HepG2 (cell line): ENCODE measurements at regions not wholly inside any gene's neighbourhood (a gene's known extent, or its start where the extent isn't known, plus 50 kb on each side); places are given as distances from the start of the nearest gene placed in this dataset.

Source experiments
- ATAC-seq: fragments of 200-7000 bp; cut with Tn5 transposase; 3 replicates; pipeline ENCODE4 v1.9.1; 2020; ENCODE audit warnings: mild to moderate bottlenecking, moderate library complexity
- BruUV-seq: library from RNA; stranded (reverse); fragments of 400-500 nt; replicated peaks from 2 replicates; lab custom pipeline; 2021; lab: Mats Ljungman, UMichigan
- CTCF ChIA-PET: fragments of 300-600 bp; formaldehyde crosslinking; extraction: SDS; loops from one replicate; lab custom pipeline; 2021; ENCODE audit warnings: low total read pairs, inconsistent platforms, low intra/inter-chr PET ratio; lab: Yijun Ruan, JAX
- POLR2A ChIA-PET: fragments of 350-600 bp; sonication (Branson Sonifier 250); formaldehyde crosslinking; loops from one replicate; lab custom pipeline; 2020; ENCODE audit warnings: antibody characterized with exemption, inconsistent platforms; lab: Yijun Ruan, JAX
- DNase-seq: peaks from one replicate; pipeline ENCODE4 v3.0.0-alpha.2; 2015; ENCODE audit warnings: low spot score
- FAIRE-seq: peaks from 3 replicates; lab custom pipeline; 2011; peaks lifted over from hg19 to GRCh38; lab: Jason Lieb, UNC
- H2AFZ ChIP-seq: one replicate; pipeline ENCODE4 v1.6.1; 2011; ENCODE audit warnings: low read length, inconsistent platforms
- H3K27ac ChIP-seq: fragments of 300-600 bp; 3 replicates; pipeline ENCODE4 v1.8.0; 2011; ENCODE audit warnings: mixed run types, mild to moderate bottlenecking, mixed read lengths, low read length, inconsistent platforms; ENCODE audit not compliant: insufficient read depth; ENCODE audit errors: extremely low read length
- H3K27me3 ChIP-seq, 2 experiments: fragments of 200-600 bp in 1 of 2; 2 replicates in 1 of 2; 3 replicates in 1 of 2; pipeline versions ENCODE4 v1.6.0 to v1.8.0; 2011; ENCODE audit warnings: low read length in 2 of 2, mild to moderate bottlenecking in 2 of 2, moderate library complexity in 2 of 2, inconsistent platforms in 1 of 2; ENCODE audit not compliant: insufficient read depth in 2 of 2, control insufficient read depth in 1 of 2
- H3K36me3 ChIP-seq, 2 experiments: fragments of 200-600 bp in 1 of 2; replicated peaks in 1 of 2; 2 replicates in 1 of 2; 3 replicates in 1 of 2; pipeline versions ENCODE4 v1.5.1 to v1.8.0; 2011; ENCODE audit warnings: low read length in 2 of 2, inconsistent platforms in 1 of 2; ENCODE audit not compliant: insufficient read depth in 2 of 2, control insufficient read depth in 1 of 2
- H3K4me1 ChIP-seq: 2 replicates; pipeline ENCODE4 v1.5.1; 2012; ENCODE audit warnings: low read length, inconsistent platforms; ENCODE audit not compliant: insufficient read depth
- H3K4me2 ChIP-seq: 2 replicates; pipeline ENCODE4 v1.6.0; 2011; ENCODE audit warnings: low read depth, low read length, inconsistent platforms
- H3K4me3 ChIP-seq, 3 experiments: fragments of 200-600 bp in 1 of 3; sonication (generic), shearing (Covaris generic) in 1 of 3; replicated peaks in 1 of 3; 2 replicates each; pipeline ENCODE4 v1.5.1; 2011 to 2016; ENCODE audit warnings: low read length in 3 of 3, inconsistent platforms in 2 of 3, low read depth in 2 of 3, mild to moderate bottlenecking in 2 of 3, control low read depth in 1 of 3, mixed read lengths in 1 of 3; ENCODE audit not compliant: insufficient read depth in 1 of 3
- H3K79me2 ChIP-seq: one replicate; pipeline ENCODE4 v1.6.1; 2011; ENCODE audit warnings: low read length, inconsistent platforms; ENCODE audit not compliant: insufficient read depth
- H3K9ac ChIP-seq: 2 replicates; pipeline ENCODE4 v1.6.0; 2011; ENCODE audit warnings: mild to moderate bottlenecking, low read depth, low read length, inconsistent platforms; ENCODE audit not compliant: insufficient read depth
- H3K9me3 ChIP-seq: 2 replicates; pipeline ENCODE4 v1.5.1; 2012; ENCODE audit warnings: mild to moderate bottlenecking, low read length
- H4K20me1 ChIP-seq: 2 replicates; pipeline ENCODE4 v1.6.0; 2011; ENCODE audit warnings: inconsistent platforms, mild to moderate bottlenecking, low read length, moderate library complexity; ENCODE audit not compliant: insufficient read depth
- CREB1 ChIP-seq, 2 experiments: fragments of 450-650 bp in 1 of 2; IDR thresholded peaks; 2 replicates each; pipeline ENCODE4 v1.6.1; 2016 to 2017; ENCODE audit warnings: control low read depth in 1 of 2, mild to moderate bottlenecking in 1 of 2, missing compliant biosample characterization in 1 of 2, missing genetic modification characterization in 1 of 2
- ESRRA ChIP-seq: sonication (generic); formaldehyde crosslinking; IDR thresholded peaks from 2 replicates; pipeline ENCODE4 v1.5.1; 2020; ENCODE audit warnings: mild to moderate bottlenecking, low read depth, missing genetic modification reagents
- ETV5 ChIP-seq: IDR thresholded peaks from 2 replicates; pipeline ENCODE4 v1.6.1; 2018; ENCODE audit warnings: missing biosample characterization, missing genetic modification reagents, inconsistent platforms, borderline replicate concordance
- FOSL2 ChIP-seq: sonication (generic); formaldehyde crosslinking; IDR thresholded peaks from 2 replicates; pipeline ENCODE4 v1.4.0; 2020; ENCODE audit warnings: missing genetic modification reagents
- KLF12 ChIP-seq: sonication (generic); formaldehyde crosslinking; IDR thresholded peaks from 2 replicates; pipeline ENCODE4 v1.4.0; 2020; ENCODE audit warnings: missing genetic modification reagents, borderline replicate concordance
- NFKB2 ChIP-seq: sonication (generic); formaldehyde crosslinking; IDR thresholded peaks from 2 replicates; pipeline ENCODE4 v1.4.0; 2020; ENCODE audit warnings: missing genetic modification reagents, borderline replicate concordance
- NR1H2 ChIP-seq: sonication (generic); formaldehyde crosslinking; IDR thresholded peaks from 2 replicates; pipeline ENCODE4 v1.8.1; 2022; ENCODE audit warnings: low read depth, missing genetic modification reagents, borderline replicate concordance
- TOE1 ChIP-seq: sonication (generic); formaldehyde crosslinking; IDR thresholded peaks from 2 replicates; pipeline ENCODE4 v1.4.0; 2020; ENCODE audit warnings: mild to moderate bottlenecking, missing genetic modification reagents
- YEATS2 ChIP-seq: sonication (generic); formaldehyde crosslinking; IDR thresholded peaks from 2 replicates; pipeline ENCODE4 v1.4.0; 2020; ENCODE audit warnings: missing genetic modification reagents, borderline replicate concordance
- ZFY ChIP-seq: sonication (generic); formaldehyde crosslinking; IDR thresholded peaks from 2 replicates; pipeline ENCODE4 v1.4.0; 2020; ENCODE audit warnings: missing genetic modification reagents
- ZNF3 ChIP-seq: IDR thresholded peaks from 2 replicates; pipeline ENCODE4 v1.7.0; 2017; ENCODE audit warnings: inconsistent platforms
- ZNF558 ChIP-seq: sonication (generic); formaldehyde crosslinking; IDR thresholded peaks from 2 replicates; pipeline ENCODE4 v1.9.0; 2022; ENCODE audit warnings: mild to moderate bottlenecking, missing genetic modification reagents, borderline replicate concordance
- ZNF580 ChIP-seq: IDR thresholded peaks from 2 replicates; pipeline ENCODE4 v1.6.1; 2016; ENCODE audit warnings: low read depth, borderline replicate concordance
- WGBS: methylation state at CpG from one replicate; pipeline ENCODE4 v1.1.6; 2017; ENCODE audit warnings: low lambda C conversion rate; 5-methylcytosine and 5-hydroxymethylcytosine counted together
- in situ Hi-C: cut with HindIII; loops from 2 replicates; pipeline ENCODE4 v1.10.0; 2017; ENCODE audit warnings: low pct_unique_long_range_greater_than_20kb; ENCODE audit not compliant: extremely low pct_ligation_motif_present
- intact Hi-C: fragments of 100-400 bp; cut with micrococcal nuclease; formaldehyde crosslinking; loops from one replicate; pipeline ENCODE4 v1.10.0; 2022; ENCODE audit not compliant: unreplicated experiment

DNA sequence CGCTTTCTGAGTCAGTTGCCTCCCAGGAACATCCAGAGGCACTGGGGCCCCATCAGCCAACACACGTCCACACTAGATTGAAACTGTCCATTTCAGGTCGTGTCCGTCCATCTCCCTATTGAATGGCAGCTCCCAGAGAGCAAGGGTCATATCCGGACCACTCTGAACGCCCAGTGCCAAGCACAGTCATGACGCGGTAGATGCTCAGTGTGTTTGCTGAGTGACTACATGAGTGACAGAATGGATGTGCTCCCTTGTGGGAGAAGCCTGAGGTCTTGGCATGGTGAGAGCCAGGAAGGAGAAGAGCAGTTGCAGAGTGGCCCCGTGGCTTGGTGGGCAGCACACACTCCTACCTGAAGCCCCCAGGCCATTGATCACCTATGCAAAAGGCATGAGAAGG lies 92.5 kb upstream of the CUX1 start:
- in situ Hi-C loops: no loop called here
- intact Hi-C loops: no loop called here
- Histone ChIP-seq H4K20me1 (no peaks in the 10 kb centered on the region), H2AFZ (no peak overlapping the region), H3K9ac (no peak overlapping the region), H3K36me3 (no peaks in the 10 kb centered on the region), H3K4me3 (no peak overlapping the region), H3K27ac (no peak overlapping the region), H3K27me3 (peaks cover 0 to 9% of the 10 kb centered on the region in 2 experiments; a peak in 3 of 5 replicates), H3K79me2 (no peaks in the 10 kb centered on the region), H3K4me2 (no peak overlapping the region), H3K9me3 (no peaks in the 10 kb centered on the region), H3K4me1 (peaks cover 20% of the 10 kb centered on the region)
- TF ChIP-seq CREB1 (IDR thresholded peaks at IDR 0.05): peak; percentile 71
- no peak for TF ChIP-seq CREB1 (CRISPR knock-in tag; IDR thresholded peaks at IDR 0.05)
- no peak for TF ChIP-seq ZNF558 (CRISPR knock-in tag)
- no peak for TF ChIP-seq KLF12 (CRISPR knock-in tag)
- peak; percentile 88 for TF ChIP-seq ZNF3 (CRISPR knock-in tag)
- TF ChIP-seq TOE1 (CRISPR knock-in tag): no peak
- peak; percentile 26; the same call in 1 of the 2 replicates for TF ChIP-seq ETV5 (CRISPR knock-in tag)
- no peak for TF ChIP-seq FOSL2 (CRISPR knock-in tag)
- no peak for TF ChIP-seq ZFY (CRISPR knock-in tag)
- DNase-seq (no peak), ATAC-seq (peak; percentile 15; the same call in 1 of the 3 replicates), FAIRE-seq (no peak)
- POLR2A ChIA-PET: no interaction called here
- WGBS: 8% methylated on average over 5 of the region's 9 CpGs
- CTCF ChIA-PET: no interaction called here
- BruUV-seq: no TSS peak

- no peak overlapping the region for H3K9ac ChIP-seq
- H3K27ac ChIP-seq: no peak overlapping the region
- no peak overlapping the region for H3K4me3 ChIP-seq
- peaks cover 21% of the 10 kb centered on the region for H3K4me1 ChIP-seq
- WGBS: 0% methylated on average over 1 of the region's 7 CpGs
- CTCF ChIA-PET: no interaction called here
- in situ Hi-C loops (no loop called here), intact Hi-C loops (no loop called here)
- no peak for DNase-seq
- BruUV-seq: no TSS peak
- TF ChIP-seq NFKB2 (no peak), ESRRA (CRISPR knock-in tag) (no peak), YEATS2 (no peak), ZNF580 (CRISPR knock-in tag) (no peak), NR1H2 (no peak)
- POLR2A ChIA-PET: no interaction called here
- H4K20me1 ChIP-seq: no peaks in the 10 kb centered on the region
- H3K4me2 ChIP-seq: no peak overlapping the region
- H3K27me3 ChIP-seq: peaks cover 0 to 6% of the 10 kb centered on the region in 2 experiments; a peak in 2 of 5 replicates
- no peak overlapping the region for H2AFZ ChIP-seq
- H3K9me3 ChIP-seq: no peaks in the 10 kb centered on the region
- H3K79me2 ChIP-seq: no peaks in the 10 kb centered on the region
- ATAC-seq: no peak
- H3K36me3 ChIP-seq: no peaks in the 10 kb centered on the region
- FAIRE-seq: no peak
Observed at GRCh38 chr7:101725921-101726320, 91.5 kb upstream of the CUX1 start.
